C4-2B (cell line): ENCODE measurements at regions not wholly inside any gene's neighbourhood (a gene's known extent, or its start where the extent isn't known, plus 50 kb on each side); places are given as distances from the start of the nearest gene placed in this dataset.

Experiments used
- CTCF ChIP-seq: fragments of 450-650 bp; conservative IDR thresholded peaks from 2 replicates; pipeline ENCODE4 v1.5.1; 2017; ENCODE audit warnings: mild to moderate bottlenecking
- ZFX ChIP-seq: fragments of 450-650 bp; IDR thresholded peaks from 2 replicates; pipeline ENCODE4 v1.6.1; 2017

- TF ChIP-seq CTCF (no peak), ZFX (no peak)
Measured at GRCh38 chr6:50992704-50993625, 174.3 kb downstream of the TFAP2B start.
